ENCODE measurements at regions not wholly inside any gene's neighbourhood (a gene's known extent, or its start where the extent isn't known, plus 50 kb on each side); places are given as distances from the start of the nearest gene placed in this dataset.
"Not testable (repeated sequence)": the region's sequence is repeated elsewhere in the genome, so short reads cannot be mapped to it uniquely, and the experiment has no call there.

GRCh38 chr5:106474066-106474465 lies 1196.7 kb downstream of the EFNA5 start:
- no peak for DNase-seq (ENCODE audit: low read depth)
- no peak overlapping the region for H3K4me3 ChIP-seq (ENCODE audit: low read depth, low read length)

GRCh38 chr5:106459541-106459940 lies 1211.2 kb downstream of the EFNA5 start:
- no peak overlapping the region for H3K4me3 ChIP-seq (ENCODE audit: low read depth, low read length)
- no peak for DNase-seq (ENCODE audit: low read depth)

DNA sequence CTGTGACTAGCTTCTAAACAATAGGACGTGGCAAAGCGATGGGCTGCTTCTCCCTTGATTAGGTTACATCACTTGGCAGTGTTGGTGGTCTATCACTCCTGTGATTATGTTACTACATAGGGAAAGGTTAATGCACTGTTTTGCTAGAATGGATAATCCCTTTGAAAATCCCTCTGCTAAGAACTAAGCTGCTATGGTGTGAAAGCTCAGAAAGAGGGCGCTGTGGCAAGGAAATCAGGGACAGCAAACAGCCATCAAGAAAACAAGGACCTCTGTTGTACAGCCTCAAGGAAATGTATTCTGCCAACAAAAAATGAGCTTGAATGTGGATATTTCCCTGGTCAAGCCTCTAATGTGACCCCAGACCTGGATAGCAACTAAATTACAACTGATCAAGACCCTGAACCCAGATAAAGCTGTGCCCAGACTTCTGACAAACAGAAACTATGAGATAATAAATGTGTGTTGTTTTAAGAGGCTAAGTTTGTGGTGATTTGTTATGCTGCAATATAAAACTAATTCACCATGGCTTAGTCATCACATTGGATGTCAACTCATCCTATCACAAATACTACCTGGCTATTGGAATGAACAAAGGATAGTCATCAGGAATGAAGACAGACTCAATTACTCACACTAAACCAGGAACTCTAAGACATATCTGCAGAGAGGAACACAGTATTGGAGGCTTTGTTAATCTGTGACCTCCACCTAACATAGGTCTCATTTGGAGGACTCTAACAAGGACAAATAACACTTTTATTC lies 1215.9 kb downstream of the EFNA5 start:
- no peak overlapping the region for H3K4me3 ChIP-seq (ENCODE audit: low read depth, low read length)
- peak; percentile 31 for DNase-seq (ENCODE audit: low read depth)

DNA sequence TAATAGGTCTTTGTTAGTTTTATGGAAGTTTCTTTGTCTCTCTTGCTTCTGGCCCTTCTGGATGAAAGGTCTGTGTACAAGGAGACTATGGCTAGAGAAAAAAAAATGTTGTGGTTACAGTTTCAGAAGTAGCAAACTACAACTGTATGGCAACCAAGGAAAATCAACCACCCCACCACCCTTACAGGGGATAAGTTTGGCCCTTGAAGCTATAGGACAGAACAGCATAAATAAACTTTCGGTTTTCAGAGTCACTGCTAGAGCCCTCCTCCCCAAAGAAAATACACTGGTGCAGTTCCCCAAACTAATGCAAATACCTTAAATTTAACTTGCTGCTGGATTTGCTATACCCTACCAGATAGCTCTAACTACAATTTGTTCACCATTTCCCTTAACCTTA lies 1216.7 kb downstream of the EFNA5 start:
- DNase-seq (ENCODE audit: low read depth), result no peak
- no peak overlapping the region for H3K4me3 ChIP-seq (ENCODE audit: low read depth, low read length)

DNA sequence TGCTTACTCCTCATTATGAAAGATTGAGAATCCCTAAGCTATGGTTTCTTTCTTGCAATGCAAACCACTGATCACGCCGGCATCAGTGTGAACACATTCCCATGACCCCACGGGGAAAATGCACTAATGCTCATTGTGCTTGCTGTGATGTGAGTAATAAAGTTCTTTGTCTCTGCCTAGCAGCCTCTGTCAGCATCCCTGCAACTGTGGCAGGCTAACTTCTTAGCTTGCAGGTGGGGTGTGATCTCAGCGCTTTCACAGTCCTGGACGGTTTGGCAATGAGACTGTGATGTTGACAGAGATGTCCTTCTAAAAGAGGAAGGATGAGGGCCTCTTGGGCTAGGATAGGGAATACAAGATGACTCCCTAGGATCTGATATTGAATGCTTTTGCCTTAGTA lies 1218.7 kb downstream of the EFNA5 start:
- DNase-seq (ENCODE audit: low read depth), result no peak

GRCh38 chr5:106443746-106444145 lies 1227.0 kb downstream of the EFNA5 start:
- no peak overlapping the region for H3K4me3 ChIP-seq (ENCODE audit: low read depth, low read length)
- DNase-seq (ENCODE audit: low read depth), result no peak

More for the DNA sequence above, 1218.7 kb downstream of the EFNA5 start:
- no peak overlapping the region for H3K4me3 ChIP-seq (ENCODE audit: low read depth, low read length)

DNA sequence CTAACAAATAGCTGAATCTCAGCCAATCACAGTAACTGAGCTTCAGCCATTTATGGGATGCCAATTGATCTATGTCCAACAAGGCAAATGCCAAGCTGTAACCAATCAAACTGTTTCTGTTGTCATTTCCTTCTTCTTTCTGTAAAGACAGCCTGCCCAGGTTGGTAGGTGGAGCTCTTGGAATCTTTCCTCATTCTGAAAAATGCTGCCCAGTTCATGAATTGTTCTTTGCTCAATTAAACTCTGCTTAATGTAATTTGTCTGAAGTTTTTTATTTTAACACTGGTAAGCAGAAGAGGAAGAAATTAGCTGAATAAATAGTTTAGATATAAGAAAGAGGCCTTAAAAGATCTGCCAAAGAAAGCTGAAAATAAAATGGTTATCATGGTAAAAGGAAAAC lies 1235.6 kb downstream of the EFNA5 start:
- H3K4me3 ChIP-seq (ENCODE audit: low read depth, low read length), result no peak overlapping the region
- no peak for DNase-seq (ENCODE audit: low read depth)

DNA sequence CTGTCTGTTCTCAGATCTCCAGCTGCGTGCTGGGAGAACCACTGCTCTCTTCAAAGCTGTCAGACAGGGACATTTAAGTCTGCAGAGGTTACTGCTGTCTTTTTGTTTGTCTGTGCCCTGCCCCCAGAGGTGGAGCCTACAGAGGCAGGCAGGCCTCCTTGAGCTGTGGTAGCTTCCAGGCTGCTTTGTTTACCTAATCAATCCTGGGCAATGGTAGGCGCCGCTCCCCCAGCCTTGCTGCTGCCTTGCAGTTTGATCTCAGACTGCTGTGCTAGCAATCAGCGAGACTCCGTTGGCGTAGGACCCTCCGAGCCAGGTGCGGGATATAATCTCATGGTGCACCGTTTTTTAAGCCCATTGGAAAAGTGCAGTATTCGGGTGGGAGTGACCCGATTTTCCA lies 1240.0 kb downstream of the EFNA5 start:
- not testable (repeated sequence) for DNase-seq (ENCODE audit: low read depth); H3K4me3 ChIP-seq (ENCODE audit: low read depth, low read length)

GRCh38 chr5:106423109-106423897 lies 1247.4 kb downstream of the EFNA5 start:
- DNase-seq (ENCODE audit: low read depth), result no peak
- no peak overlapping the region for H3K4me3 ChIP-seq (ENCODE audit: low read depth, low read length)

DNA sequence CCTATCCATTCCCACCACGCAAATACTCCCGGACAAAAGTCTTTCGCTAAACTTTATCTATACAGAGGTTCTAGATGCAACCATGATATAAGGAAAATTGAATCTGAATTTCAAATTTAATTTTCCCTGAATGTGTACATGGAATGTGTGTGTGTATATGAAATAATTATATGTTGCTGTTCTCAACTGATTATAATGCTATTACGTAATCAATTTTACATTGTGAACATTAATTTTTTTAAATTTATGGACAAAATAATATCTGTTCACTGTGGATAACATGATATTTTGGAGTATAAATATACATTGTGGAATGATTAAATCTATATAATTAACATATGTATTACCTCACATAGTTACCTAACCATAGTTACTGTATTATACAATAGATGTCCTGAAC lies 1250.6 kb downstream of the EFNA5 start:
- no peak overlapping the region for H3K4me3 ChIP-seq (ENCODE audit: low read depth, low read length)
- no peak for DNase-seq (ENCODE audit: low read depth)

GRCh38 chr5:106418196-106418595 lies 1252.5 kb downstream of the EFNA5 start:
- no peak for DNase-seq (ENCODE audit: low read depth)
- no peak overlapping the region for H3K4me3 ChIP-seq (ENCODE audit: low read depth, low read length)

DNA sequence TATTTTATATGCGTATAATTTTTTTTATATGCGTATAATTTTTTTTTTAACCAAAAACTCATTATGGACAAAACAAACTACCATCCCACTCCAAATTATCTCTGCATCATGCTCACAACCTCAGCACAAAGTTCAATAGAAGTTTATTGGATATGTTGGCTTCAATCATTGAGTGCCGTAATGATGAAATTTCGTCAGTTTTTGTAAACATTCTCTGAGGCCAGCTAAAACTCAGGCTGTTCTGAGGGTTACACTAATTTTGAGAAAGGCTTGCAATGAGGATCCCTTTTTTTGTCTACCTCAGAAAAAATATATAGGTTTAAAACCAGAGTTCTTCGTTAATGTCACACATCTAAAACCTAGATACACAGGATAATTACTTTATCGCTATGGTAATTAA lies 1253.2 kb downstream of the EFNA5 start:
- H3K4me3 ChIP-seq (ENCODE audit: low read depth, low read length), result no peak overlapping the region
- no peak for DNase-seq (ENCODE audit: low read depth)

- H3K4me3 ChIP-seq (ENCODE audit: low read depth, low read length), result no peak overlapping the region
- no peak for DNase-seq (ENCODE audit: low read depth)
These were observed 1253.6 kb downstream of the EFNA5 start for GRCh38 chr5:106417163-106417562.

GRCh38 chr5:106415541-106415940 lies 1255.2 kb downstream of the EFNA5 start:
- DNase-seq (ENCODE audit: low read depth), result peak; percentile 85
- no peak overlapping the region for H3K4me3 ChIP-seq (ENCODE audit: low read depth, low read length)

DNA sequence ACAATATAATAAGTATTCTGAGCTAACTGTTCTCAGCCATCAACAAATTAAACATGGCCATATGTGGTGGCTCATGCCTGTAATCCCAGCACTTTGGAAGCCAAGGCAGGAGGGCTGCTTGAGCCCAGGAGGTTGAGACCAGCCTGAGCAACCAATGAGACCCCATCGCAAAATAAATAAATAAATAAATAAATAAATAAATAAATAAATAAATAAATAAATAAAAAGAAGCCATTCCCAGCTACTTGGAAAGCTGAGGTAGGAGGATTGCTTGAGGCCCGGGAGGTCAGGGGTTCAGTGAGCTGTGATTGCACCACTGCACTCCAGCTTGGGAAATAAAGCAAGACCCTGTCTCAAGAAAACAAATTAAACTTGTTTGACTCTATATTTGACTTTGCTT lies 1256.4 kb downstream of the EFNA5 start:
- DNase-seq (ENCODE audit: low read depth), result no peak
- H3K4me3 ChIP-seq (ENCODE audit: low read depth, low read length), result no peak overlapping the region

- no peak for DNase-seq (ENCODE audit: low read depth)
- H3K4me3 ChIP-seq (ENCODE audit: low read depth, low read length), result no peak overlapping the region
These were observed 1258.1 kb downstream of the EFNA5 start for GRCh38 chr5:106412606-106413005.

- no peak overlapping the region for H3K4me3 ChIP-seq (ENCODE audit: low read depth, low read length)
- DNase-seq (ENCODE audit: low read depth), result no peak
These were observed 1262.2 kb downstream of the EFNA5 start for GRCh38 chr5:106408570-106408969.

DNA sequence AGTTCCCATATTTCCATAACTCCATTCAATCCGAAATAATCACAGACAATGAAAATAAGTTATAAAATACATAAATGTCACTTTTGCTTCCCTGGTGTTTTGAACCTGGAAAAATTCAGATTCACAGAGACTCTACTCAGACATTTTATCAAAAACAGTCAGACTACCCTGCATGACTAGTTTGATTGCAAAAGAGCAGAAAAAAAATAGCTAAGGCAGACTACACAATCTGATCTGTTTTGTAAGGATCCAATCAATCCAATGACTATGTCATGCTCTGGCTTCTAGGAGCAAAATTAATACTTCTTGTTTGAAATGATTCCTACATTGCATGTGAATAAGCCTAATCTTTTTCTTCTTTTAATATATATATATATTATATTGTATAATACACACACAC lies 1262.6 kb downstream of the EFNA5 start:
- no peak for DNase-seq (ENCODE audit: low read depth)
- no peak overlapping the region for H3K4me3 ChIP-seq (ENCODE audit: low read depth, low read length)

DNA sequence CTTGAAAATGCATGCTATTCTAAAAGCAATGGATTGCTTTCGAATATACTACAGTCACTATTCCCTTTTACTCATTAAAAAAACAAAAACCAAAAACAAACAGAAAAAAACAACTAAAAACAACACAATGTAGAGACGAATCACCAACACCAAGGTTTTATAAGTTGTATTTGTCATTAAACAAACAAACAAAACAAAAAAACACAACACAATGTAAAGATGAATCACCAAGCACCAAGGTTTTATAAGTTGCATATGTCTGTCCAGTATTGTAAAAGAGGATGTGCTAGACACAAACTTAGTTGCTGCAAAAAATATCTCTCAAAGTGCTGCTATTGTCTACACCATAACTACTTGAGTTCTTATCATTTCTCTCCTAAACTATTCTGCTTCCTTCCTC lies 1269.2 kb downstream of the EFNA5 start:
- DNase-seq (ENCODE audit: low read depth), result no peak
- H3K4me3 ChIP-seq (ENCODE audit: low read depth, low read length), result no peak overlapping the region

GRCh38 chr5:106399391-106399790 lies 1271.3 kb downstream of the EFNA5 start:
- no peak for DNase-seq (ENCODE audit: low read depth)
- H3K4me3 ChIP-seq (ENCODE audit: low read depth, low read length), result no peak overlapping the region

GRCh38 chr5:106397700-106398099 lies 1273.0 kb downstream of the EFNA5 start:
- no peak overlapping the region for H3K4me3 ChIP-seq (ENCODE audit: low read depth, low read length)
- peak; percentile 93 for DNase-seq (ENCODE audit: low read depth)
